Ishikawa (cell line): ENCODE measurements at regions not wholly inside any gene's neighbourhood (a gene's known extent, or its start where the extent isn't known, plus 50 kb on each side); places are given as distances from the start of the nearest gene placed in this dataset.

Source experiments
- CEBPB ChIP-seq: IDR thresholded peaks from 2 replicates; pipeline ENCODE4 v1.6.1; 2012
- CREB1 ChIP-seq: IDR thresholded peaks from 2 replicates; pipeline ENCODE4 v1.6.1; 2012; ENCODE audit warnings: low read depth
- EGR1 ChIP-seq: IDR thresholded peaks from 2 replicates; pipeline ENCODE4 v1.6.1; 2012
- EP300 ChIP-seq: IDR thresholded peaks from 2 replicates; pipeline ENCODE4 v1.6.1; 2012; ENCODE audit warnings: borderline replicate concordance
- FOXM1 ChIP-seq: IDR thresholded peaks from 2 replicates; pipeline ENCODE4 v1.6.1; 2012; ENCODE audit warnings: low read depth, borderline replicate concordance
- MAX ChIP-seq: IDR thresholded peaks from 2 replicates; pipeline ENCODE4 v1.6.1; 2012
- NFIC ChIP-seq: IDR thresholded peaks from 2 replicates; pipeline ENCODE4 v1.6.1; 2012
- RAD21 ChIP-seq: IDR thresholded peaks from 2 replicates; pipeline ENCODE4 v1.6.1; 2012; ENCODE audit warnings: low read depth
- TAF1 ChIP-seq: IDR thresholded peaks from 2 replicates; pipeline ENCODE4 v1.6.1; 2012; ENCODE audit warnings: low read depth, mild to moderate bottlenecking
- TCF12 ChIP-seq: IDR thresholded peaks from 2 replicates; pipeline ENCODE4 v1.6.1; 2012; ENCODE audit warnings: low read depth
- TEAD4 ChIP-seq: IDR thresholded peaks from 2 replicates; pipeline ENCODE4 v1.6.1; 2012
- USF1 ChIP-seq: IDR thresholded peaks from 2 replicates; pipeline ENCODE4 v1.6.1; 2012
- YY1 ChIP-seq: IDR thresholded peaks from 2 replicates; pipeline ENCODE4 v1.6.1; 2012; ENCODE audit warnings: low read depth
- ZBTB7A ChIP-seq: IDR thresholded peaks from 2 replicates; pipeline ENCODE4 v1.6.1; 2012; ENCODE audit warnings: low read depth
- TF ChIP-seq, protein P1 (sequence below): IDR thresholded peaks from 2 replicates; pipeline ENCODE4 v1.6.1; 2012; ENCODE audit warnings: low read depth, mild to moderate bottlenecking

- TF ChIP-seq YY1 (no peak), CEBPB (no peak), RAD21 (no peak), NFIC (no peak), MAX (no peak), TAF1 (no peak), FOXM1 (no peak), USF1 (no peak), TCF12 (no peak), EP300 (no peak), EGR1 (no peak), ZBTB7A (no peak), CREB1 (no peak), TEAD4 (no peak)
- TF ChIP-seq, protein P1, sequence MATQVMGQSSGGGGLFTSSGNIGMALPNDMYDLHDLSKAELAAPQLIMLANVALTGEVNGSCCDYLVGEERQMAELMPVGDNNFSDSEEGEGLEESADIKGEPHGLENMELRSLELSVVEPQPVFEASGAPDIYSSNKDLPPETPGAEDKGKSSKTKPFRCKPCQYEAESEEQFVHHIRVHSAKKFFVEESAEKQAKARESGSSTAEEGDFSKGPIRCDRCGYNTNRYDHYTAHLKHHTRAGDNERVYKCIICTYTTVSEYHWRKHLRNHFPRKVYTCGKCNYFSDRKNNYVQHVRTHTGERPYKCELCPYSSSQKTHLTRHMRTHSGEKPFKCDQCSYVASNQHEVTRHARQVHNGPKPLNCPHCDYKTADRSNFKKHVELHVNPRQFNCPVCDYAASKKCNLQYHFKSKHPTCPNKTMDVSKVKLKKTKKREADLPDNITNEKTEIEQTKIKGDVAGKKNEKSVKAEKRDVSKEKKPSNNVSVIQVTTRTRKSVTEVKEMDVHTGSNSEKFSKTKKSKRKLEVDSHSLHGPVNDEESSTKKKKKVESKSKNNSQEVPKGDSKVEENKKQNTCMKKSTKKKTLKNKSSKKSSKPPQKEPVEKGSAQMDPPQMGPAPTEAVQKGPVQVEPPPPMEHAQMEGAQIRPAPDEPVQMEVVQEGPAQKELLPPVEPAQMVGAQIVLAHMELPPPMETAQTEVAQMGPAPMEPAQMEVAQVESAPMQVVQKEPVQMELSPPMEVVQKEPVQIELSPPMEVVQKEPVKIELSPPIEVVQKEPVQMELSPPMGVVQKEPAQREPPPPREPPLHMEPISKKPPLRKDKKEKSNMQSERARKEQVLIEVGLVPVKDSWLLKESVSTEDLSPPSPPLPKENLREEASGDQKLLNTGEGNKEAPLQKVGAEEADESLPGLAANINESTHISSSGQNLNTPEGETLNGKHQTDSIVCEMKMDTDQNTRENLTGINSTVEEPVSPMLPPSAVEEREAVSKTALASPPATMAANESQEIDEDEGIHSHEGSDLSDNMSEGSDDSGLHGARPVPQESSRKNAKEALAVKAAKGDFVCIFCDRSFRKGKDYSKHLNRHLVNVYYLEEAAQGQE, result no peak
Measured at GRCh38 chr20:22420116-22420598, 164.2 kb downstream of the FOXA2 start.

GRCh38 chr20:22418738-22419137 lies 165.6 kb downstream of the FOXA2 start:
- TF ChIP-seq ZBTB7A, result no peak
- TF ChIP-seq USF1, result no peak
- TF ChIP-seq EGR1, result no peak
- no peak for TF ChIP-seq RAD21
- no peak for TF ChIP-seq CEBPB
- TF ChIP-seq YY1, result no peak
- TF ChIP-seq, protein P1, result no peak
- no peak for TF ChIP-seq TCF12
- TF ChIP-seq CREB1, result no peak
- TF ChIP-seq EP300, result no peak
- TF ChIP-seq TEAD4, result no peak
- TF ChIP-seq TAF1, result no peak
- TF ChIP-seq MAX, result no peak
- TF ChIP-seq FOXM1, result no peak

GRCh38 chr20:22414305-22414742 lies 170.0 kb downstream of the FOXA2 start:
- TF ChIP-seq CREB1 (no peak), EGR1 (no peak), TCF12 (no peak), RAD21 (no peak), FOXM1 (no peak), ZBTB7A (no peak), EP300 (no peak), NFIC (no peak), MAX (no peak), TEAD4 (no peak)
- TF ChIP-seq, protein P1, result no peak

DNA sequence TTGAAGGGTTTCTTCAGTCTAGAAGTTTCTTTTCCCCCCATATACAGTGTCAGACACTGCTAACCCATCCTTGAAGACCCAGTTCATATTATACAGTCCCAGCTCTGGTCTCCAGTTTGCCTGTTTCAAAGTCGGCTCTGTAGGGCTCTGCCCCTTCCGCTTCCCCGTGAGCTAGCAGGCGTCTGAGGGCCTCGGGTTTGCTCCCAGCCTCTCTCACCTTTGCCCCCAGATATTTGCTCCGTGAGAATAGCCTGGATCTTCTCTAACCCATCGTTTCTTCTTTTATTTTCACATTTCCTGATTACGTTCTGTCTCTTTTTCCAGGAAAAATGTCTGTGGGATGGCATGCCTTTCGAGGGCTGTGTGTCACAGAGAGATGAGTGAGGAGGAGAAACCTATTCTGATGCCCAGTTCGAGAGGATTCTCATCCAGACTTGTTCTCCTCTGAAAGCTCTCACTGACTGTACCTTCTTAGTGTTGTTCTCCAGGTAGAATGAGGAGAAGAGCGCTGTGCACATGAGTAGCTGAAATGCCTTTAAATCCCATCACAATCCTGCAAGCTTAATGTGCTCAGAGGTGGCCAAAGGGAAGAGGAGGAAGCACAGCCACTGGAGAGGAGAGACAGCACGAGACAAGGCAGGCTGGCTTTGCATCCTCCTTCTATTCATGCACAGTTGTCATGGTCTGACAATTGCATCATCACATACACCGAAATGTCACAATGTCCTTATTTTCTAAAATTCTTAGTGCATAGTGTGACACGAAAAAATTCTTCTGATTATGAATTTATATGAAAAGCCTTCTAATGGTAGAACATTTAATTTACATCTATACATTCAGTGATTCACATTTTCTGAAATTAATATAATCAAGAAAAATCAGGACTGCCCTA lies 171.1 kb downstream of the FOXA2 start:
- TF ChIP-seq TCF12, result no peak
- no peak for TF ChIP-seq TAF1
- no peak for TF ChIP-seq YY1
- TF ChIP-seq RAD21, result no peak
- TF ChIP-seq EP300, result no peak
- no peak for TF ChIP-seq FOXM1
- TF ChIP-seq MAX, result no peak
